ENCODE measurements at regions not wholly inside any gene's neighbourhood (a gene's known extent, or its start where the extent isn't known, plus 50 kb on each side); places are given as distances from the start of the nearest gene placed in this dataset.

GRCh38 chr15:94855018-94855408, 623.7 kb downstream of the MCTP2 start:
- DNase-seq (ENCODE audit: low read depth in 2 of 2) = no peak
- Histone ChIP-seq H3K4me2 (ENCODE audit: extremely low read depth, insufficient read depth, low read length) (no peak overlapping the region), H3K9me3 (ENCODE audit: control insufficient read depth, insufficient read depth, low read depth, low read length) (no peaks in the 10 kb centered on the region), H3K4me1 (ENCODE audit: control insufficient read depth, extremely low read depth, insufficient read depth, low read length) (no peaks in the 10 kb centered on the region), H3K4me3 (replicated peaks in 1 of 4; ENCODE audit: control extremely low read depth in 1 of 4, insufficient read depth in 1 of 4, low read depth in 3 of 4, low read length in 4 of 4) (no peak overlapping the region), H3K9ac (ENCODE audit: insufficient read depth, low read length) (no peak overlapping the region), H3K27me3 (ENCODE audit: control insufficient read depth, insufficient read depth, low read length) (no peaks in the 10 kb centered on the region), H3K27ac (ENCODE audit: insufficient read depth, low read length) (no peak overlapping the region), H4K20me1 (ENCODE audit: control insufficient read depth, extremely low read depth, insufficient read depth, low read length) (no peaks in the 10 kb centered on the region), H3K36me3 (ENCODE audit: control insufficient read depth, insufficient read depth, low read length) (no peaks in the 10 kb centered on the region), H3K79me2 (ENCODE audit: control insufficient read depth, insufficient read depth, low read length) (no peaks in the 10 kb centered on the region), H2AFZ (ENCODE audit: low read length) (no peak overlapping the region)
- no peak for TF ChIP-seq EZH2 (IDR thresholded peaks at IDR 0.05; ENCODE audit: low read length, missing control alignments)
- TF ChIP-seq, protein P1, sequence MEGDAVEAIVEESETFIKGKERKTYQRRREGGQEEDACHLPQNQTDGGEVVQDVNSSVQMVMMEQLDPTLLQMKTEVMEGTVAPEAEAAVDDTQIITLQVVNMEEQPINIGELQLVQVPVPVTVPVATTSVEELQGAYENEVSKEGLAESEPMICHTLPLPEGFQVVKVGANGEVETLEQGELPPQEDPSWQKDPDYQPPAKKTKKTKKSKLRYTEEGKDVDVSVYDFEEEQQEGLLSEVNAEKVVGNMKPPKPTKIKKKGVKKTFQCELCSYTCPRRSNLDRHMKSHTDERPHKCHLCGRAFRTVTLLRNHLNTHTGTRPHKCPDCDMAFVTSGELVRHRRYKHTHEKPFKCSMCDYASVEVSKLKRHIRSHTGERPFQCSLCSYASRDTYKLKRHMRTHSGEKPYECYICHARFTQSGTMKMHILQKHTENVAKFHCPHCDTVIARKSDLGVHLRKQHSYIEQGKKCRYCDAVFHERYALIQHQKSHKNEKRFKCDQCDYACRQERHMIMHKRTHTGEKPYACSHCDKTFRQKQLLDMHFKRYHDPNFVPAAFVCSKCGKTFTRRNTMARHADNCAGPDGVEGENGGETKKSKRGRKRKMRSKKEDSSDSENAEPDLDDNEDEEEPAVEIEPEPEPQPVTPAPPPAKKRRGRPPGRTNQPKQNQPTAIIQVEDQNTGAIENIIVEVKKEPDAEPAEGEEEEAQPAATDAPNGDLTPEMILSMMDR (conservative IDR thresholded peaks at IDR 0.05 in 1 of 2, IDR thresholded peaks at IDR 0.05 in 1 of 2; ENCODE audit: low read depth in 1 of 2, low read length in 2 of 2) = no peak

DNA sequence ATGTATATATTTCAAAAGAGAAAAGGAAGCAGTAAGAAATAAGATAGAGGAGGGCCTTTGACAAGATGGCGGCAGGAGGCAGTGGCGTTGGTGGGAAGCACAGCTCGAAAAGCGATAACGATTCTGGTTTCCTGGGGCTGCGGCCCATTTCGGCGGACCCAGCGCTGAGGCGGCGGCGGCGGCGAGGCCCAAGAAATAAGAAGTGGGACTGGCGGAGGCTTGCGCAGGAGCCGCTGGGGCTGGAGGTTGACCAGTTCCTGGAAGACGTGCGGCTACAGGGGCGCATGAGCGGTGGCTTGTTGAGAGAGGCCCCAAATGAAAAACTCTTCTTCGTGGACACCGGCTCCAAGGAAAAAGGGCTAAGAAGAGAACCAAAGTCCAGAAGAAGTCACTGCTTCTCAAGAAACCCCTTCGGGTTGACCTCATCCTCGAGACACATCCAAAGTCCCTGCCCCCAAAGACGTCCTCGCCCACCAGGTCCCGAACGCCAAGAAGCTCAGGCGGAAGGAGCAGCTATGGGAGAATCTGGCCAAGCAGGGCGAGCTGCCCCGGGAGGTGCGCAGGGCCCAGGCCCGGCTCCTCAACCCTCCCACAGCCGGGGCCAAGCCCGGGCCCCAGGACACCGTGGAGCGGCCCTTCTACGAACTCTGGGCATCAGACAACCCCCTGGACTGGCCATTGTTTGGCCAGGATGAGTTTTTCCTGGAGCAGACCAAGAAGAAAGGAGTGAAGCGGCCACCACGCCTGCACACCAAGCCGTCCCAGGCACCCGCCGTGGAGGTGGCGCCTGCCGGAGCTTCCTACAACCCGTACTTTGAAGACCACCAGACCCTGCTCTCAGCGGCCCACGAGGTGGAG, 624.3 kb downstream of the MCTP2 start:
- TF ChIP-seq, protein P1 (conservative IDR thresholded peaks at IDR 0.05 in 1 of 2, IDR thresholded peaks at IDR 0.05 in 1 of 2; ENCODE audit: low read depth in 1 of 2, low read length in 2 of 2) = no peak
- TF ChIP-seq EZH2 (IDR thresholded peaks at IDR 0.05; ENCODE audit: low read length, missing control alignments) = no peak
- Histone ChIP-seq H3K27ac (ENCODE audit: insufficient read depth, low read length) (no peak overlapping the region), H2AFZ (ENCODE audit: low read length) (no peak overlapping the region), H3K4me3 (replicated peaks in 1 of 4; ENCODE audit: control extremely low read depth in 1 of 4, insufficient read depth in 1 of 4, low read depth in 3 of 4, low read length in 4 of 4) (no peak overlapping the region), H3K27me3 (ENCODE audit: control insufficient read depth, insufficient read depth, low read length) (no peaks in the 10 kb centered on the region), H3K4me2 (ENCODE audit: extremely low read depth, insufficient read depth, low read length) (no peak overlapping the region), H4K20me1 (ENCODE audit: control insufficient read depth, extremely low read depth, insufficient read depth, low read length) (no peaks in the 10 kb centered on the region), H3K9ac (ENCODE audit: insufficient read depth, low read length) (no peak overlapping the region), H3K36me3 (ENCODE audit: control insufficient read depth, insufficient read depth, low read length) (no peaks in the 10 kb centered on the region), H3K9me3 (ENCODE audit: control insufficient read depth, insufficient read depth, low read depth, low read length) (no peaks in the 10 kb centered on the region), H3K4me1 (ENCODE audit: control insufficient read depth, extremely low read depth, insufficient read depth, low read length) (no peaks in the 10 kb centered on the region), H3K79me2 (ENCODE audit: control insufficient read depth, insufficient read depth, low read length) (no peaks in the 10 kb centered on the region)
- DNase-seq (ENCODE audit: low read depth in 2 of 2) = no peak

- no peaks in the 10 kb centered on the region for H3K79me2 ChIP-seq (ENCODE audit: control insufficient read depth, insufficient read depth, low read length)
- no peak overlapping the region for H3K4me3 ChIP-seq (replicated peaks in 1 of 4; ENCODE audit: control extremely low read depth in 1 of 4, insufficient read depth in 1 of 4, low read depth in 3 of 4, low read length in 4 of 4)
- no peak overlapping the region for H3K4me2 ChIP-seq (ENCODE audit: extremely low read depth, insufficient read depth, low read length)
- H3K27ac ChIP-seq (ENCODE audit: insufficient read depth, low read length) = no peak overlapping the region
- TF ChIP-seq, protein P1 (conservative IDR thresholded peaks at IDR 0.05 in 1 of 2, IDR thresholded peaks at IDR 0.05 in 1 of 2; ENCODE audit: low read depth in 1 of 2, low read length in 2 of 2) = no peak
- no peak for TF ChIP-seq EZH2 (IDR thresholded peaks at IDR 0.05; ENCODE audit: low read length, missing control alignments)
- no peaks in the 10 kb centered on the region for H3K27me3 ChIP-seq (ENCODE audit: control insufficient read depth, insufficient read depth, low read length)
- no peaks in the 10 kb centered on the region for H3K4me1 ChIP-seq (ENCODE audit: control insufficient read depth, extremely low read depth, insufficient read depth, low read length)
- H4K20me1 ChIP-seq (ENCODE audit: control insufficient read depth, extremely low read depth, insufficient read depth, low read length) = no peaks in the 10 kb centered on the region
- H3K36me3 ChIP-seq (ENCODE audit: control insufficient read depth, insufficient read depth, low read length) = no peaks in the 10 kb centered on the region
- no peaks in the 10 kb centered on the region for H3K9me3 ChIP-seq (ENCODE audit: control insufficient read depth, insufficient read depth, low read depth, low read length)
- H2AFZ ChIP-seq (ENCODE audit: low read length) = no peak overlapping the region
- DNase-seq (ENCODE audit: low read depth in 2 of 2) = no peak
- no peak overlapping the region for H3K9ac ChIP-seq (ENCODE audit: insufficient read depth, low read length)
Observed at GRCh38 chr15:94856267-94856854, 625.0 kb downstream of the MCTP2 start.

All from fibroblast of lung (primary cell).